D721Med (cell line): ENCODE measurements at regions not wholly inside any gene's neighbourhood (a gene's known extent, or its start where the extent isn't known, plus 50 kb on each side); places are given as distances from the start of the nearest gene placed in this dataset.

Experiments
- DNase-seq: peaks from one replicate; pipeline ENCODE4 v3.0.0; 2011; ENCODE audit warnings: low spot score; ENCODE audit not compliant: insufficient read length
- FAIRE-seq: peaks from 2 replicates; lab custom pipeline; 2011; peaks lifted over from hg19 to GRCh38; lab: Jason Lieb, UNC
- TF ChIP-seq, protein P1 (sequence below): IDR thresholded peaks from 2 replicates; pipeline ENCODE4 v1.5.1; 2012; ENCODE audit warnings: mild to moderate bottlenecking, control low read depth; ENCODE audit not compliant: insufficient read depth; ENCODE audit errors: missing control alignments

DNA sequence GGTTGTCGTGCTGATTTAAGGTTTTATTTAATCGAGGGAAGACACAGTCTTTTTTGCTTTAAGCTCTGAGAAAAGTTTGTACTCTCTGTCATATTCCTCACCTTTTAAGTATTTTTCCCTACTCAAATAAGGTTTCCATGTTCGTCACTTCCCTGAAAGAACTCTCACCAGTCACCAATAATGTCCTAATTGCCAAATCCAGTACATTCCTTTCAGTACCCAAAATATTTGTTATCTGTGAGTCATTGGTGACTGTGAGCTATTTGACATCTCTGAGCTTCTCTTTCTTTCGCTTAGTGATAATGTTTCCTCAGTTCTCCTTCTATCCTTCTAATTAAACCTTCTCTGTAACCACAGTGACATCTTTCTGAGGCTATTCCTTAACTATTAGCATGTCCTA lies 874.2 kb upstream of the ADGRL2 start:
- FAIRE-seq (no peak), DNase-seq (no peak)

DNA sequence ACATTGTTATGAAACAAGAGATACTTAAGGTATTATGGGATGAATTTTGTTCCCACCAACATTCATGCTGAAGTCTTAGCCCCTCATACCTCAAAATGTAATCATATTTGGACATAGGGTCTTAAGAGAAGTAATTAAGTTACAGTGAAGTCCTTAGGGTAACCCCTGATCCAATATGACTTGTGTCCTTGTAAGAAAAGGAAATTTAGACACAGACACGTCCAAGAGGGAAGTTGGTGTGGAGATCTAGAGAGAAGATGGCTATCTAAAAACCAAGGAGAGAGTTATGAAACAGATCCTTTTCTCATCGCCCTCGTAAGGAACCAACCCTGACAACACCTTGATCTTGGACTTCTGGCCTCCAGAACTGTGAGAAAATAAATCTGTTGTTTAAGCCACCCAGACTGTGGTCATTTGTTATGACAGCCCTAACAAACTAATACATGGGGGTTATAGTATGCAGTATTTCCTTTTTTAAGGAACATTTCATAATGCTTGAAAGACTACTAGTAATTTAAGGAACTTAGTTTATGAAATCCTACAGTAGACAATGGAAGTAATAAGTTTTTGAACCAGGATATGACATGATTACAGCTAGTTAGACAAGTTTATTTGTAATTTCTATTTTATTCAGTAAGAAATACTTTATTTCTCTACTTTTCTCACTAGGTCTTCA lies 875.5 kb upstream of the ADGRL2 start:
- TF ChIP-seq, protein P1, sequence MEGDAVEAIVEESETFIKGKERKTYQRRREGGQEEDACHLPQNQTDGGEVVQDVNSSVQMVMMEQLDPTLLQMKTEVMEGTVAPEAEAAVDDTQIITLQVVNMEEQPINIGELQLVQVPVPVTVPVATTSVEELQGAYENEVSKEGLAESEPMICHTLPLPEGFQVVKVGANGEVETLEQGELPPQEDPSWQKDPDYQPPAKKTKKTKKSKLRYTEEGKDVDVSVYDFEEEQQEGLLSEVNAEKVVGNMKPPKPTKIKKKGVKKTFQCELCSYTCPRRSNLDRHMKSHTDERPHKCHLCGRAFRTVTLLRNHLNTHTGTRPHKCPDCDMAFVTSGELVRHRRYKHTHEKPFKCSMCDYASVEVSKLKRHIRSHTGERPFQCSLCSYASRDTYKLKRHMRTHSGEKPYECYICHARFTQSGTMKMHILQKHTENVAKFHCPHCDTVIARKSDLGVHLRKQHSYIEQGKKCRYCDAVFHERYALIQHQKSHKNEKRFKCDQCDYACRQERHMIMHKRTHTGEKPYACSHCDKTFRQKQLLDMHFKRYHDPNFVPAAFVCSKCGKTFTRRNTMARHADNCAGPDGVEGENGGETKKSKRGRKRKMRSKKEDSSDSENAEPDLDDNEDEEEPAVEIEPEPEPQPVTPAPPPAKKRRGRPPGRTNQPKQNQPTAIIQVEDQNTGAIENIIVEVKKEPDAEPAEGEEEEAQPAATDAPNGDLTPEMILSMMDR = no peak
- FAIRE-seq (no peak), DNase-seq (no peak)

More for the DNA sequence above, 874.2 kb upstream of the ADGRL2 start:
- TF ChIP-seq, protein P1 = no peak

DNA sequence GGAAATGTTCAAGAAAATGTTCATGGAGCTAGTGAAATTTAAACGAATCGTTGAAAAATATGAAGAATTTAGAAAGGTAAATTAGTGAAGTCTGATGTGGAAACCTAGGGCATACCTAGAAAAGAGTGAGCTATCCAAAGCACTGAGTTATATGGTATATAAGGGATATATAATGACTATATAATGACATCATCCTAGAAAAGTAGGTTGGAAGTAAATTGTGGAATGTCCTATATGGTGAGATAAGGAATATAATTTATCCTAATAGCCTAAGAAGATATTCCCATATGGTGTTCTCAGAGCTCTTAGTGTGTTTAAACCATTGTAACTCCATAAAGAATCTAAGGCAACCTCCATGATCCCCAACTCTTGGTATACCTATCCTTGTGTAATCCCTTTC lies 876.4 kb upstream of the ADGRL2 start:
- FAIRE-seq (no peak), DNase-seq (no peak)
- TF ChIP-seq, protein P1 = no peak

DNA sequence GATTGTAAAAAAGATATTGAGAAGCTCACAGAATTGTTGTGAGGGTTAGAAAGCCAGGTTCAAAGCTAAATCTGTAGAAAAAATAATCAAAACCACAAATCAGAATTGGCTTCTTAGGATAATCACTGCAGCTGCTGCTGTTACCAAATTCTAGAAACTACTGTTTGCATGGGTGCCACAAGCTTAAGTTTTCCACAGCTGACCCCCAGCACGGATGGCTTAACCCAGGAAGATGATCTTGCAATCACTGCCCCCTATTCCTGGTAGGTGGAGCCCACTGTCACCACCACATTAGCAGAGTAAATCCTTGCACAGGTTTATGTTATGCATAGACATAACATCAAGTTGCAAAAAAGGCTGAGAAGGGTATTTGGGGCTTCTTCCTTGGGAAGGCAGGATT lies 877.8 kb upstream of the ADGRL2 start:
- FAIRE-seq (no peak), DNase-seq (no peak)
- TF ChIP-seq, protein P1 = no peak

DNA sequence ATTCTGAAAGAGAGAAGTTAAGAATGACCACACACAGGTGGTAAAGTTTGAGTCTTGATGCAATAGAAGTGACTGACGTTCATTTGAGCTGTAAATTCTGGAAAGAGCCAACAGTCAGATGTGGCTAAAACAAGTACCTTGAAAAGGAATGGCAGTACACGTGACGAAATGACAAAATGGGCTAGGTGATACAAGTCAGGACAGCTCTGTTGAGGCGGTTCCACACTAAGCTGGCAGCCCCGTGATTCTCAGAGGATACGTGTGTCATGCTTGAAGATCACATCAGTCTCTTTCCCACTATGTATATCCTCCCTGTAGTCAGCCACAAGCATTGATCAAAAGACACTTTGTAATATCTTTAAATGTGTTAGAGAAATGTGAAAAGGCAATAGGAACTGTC lies 881.3 kb upstream of the ADGRL2 start:
- FAIRE-seq = no peak
- no peak for DNase-seq
- TF ChIP-seq, protein P1 = no peak

DNA sequence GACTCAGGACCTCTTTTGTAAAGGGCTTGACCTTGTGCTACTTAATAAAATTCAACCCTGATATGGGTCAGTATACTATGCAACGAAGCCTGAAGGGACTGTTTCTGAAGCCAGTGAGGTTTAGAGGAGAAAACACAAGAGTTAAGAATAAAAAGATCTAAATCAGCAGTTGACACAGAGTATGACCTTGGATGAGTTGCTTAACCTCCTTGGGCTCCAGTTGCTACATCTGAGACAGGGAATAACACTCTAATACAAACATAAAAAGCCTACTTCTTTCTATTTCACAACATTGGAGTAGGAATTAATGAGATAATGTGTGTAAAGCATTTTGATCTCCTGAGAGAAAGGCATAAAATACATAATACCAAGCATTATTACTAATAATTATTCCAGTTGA lies 882.4 kb upstream of the ADGRL2 start:
- DNase-seq = no peak
- FAIRE-seq = no peak
- TF ChIP-seq, protein P1 = no peak

DNA sequence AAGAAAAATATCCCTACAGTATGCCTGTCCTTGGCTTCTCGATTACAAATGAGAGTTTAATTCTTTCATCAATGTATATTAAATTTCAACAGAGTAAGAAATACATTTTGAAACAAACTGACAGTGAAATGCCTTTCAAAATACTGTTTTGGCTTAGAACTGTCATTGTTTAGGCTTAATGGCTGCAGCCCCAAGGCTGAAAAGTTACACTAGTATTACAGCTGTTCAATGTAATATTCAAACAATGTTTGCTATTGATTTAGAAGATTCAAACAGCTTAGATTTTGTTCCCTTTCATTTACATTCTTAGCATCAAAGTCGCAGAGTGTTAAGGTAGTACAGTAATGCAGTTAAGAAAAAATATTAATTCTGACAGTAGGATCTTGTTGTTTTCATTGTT lies 882.9 kb upstream of the ADGRL2 start:
- DNase-seq (no peak), FAIRE-seq (no peak)
- TF ChIP-seq, protein P1 = no peak
